ENCODE measurements at regions not wholly inside any gene's neighbourhood (a gene's known extent, or its start where the extent isn't known, plus 50 kb on each side); places are given as distances from the start of the nearest gene placed in this dataset.

- TF ChIP-seq CTCF (conservative IDR thresholded peaks at IDR 0.05; ENCODE audit: low read depth, low read length): no peak
- TF ChIP-seq POLR2A (IDR thresholded peaks at IDR 0.05; ENCODE audit: low read depth, low read length): no peak
- no peak for TF ChIP-seq RCOR1 (IDR thresholded peaks at IDR 0.05; ENCODE audit: insufficient replicate concordance, low read length)
- no peak for TF ChIP-seq RFX5 (IDR thresholded peaks at IDR 0.05; ENCODE audit: low read depth, low read length)
- TF ChIP-seq SMC3 (IDR thresholded peaks at IDR 0.05; ENCODE audit: low read depth, low read length): no peak
- no peak for TF ChIP-seq RAD21 (IDR thresholded peaks at IDR 0.05; ENCODE audit: low read length)
- TF ChIP-seq MAZ (IDR thresholded peaks at IDR 0.05; ENCODE audit: borderline replicate concordance, low read depth, low read length): no peak
- TF ChIP-seq ELK1 (IDR thresholded peaks at IDR 0.05; ENCODE audit: borderline replicate concordance, low read depth, low read length): no peak
Measured at GRCh38 chr15:25189551-25189950, 234.8 kb downstream of the SNRPN start.
